OCI-LY1 (cell line): ENCODE measurements at regions not wholly inside any gene's neighbourhood (a gene's known extent, or its start where the extent isn't known, plus 50 kb on each side); places are given as distances from the start of the nearest gene placed in this dataset.

Source experiments
- H2AFZ ChIP-seq: fragments of 200-600 bp; sonication (generic), shearing (Covaris generic); 2 replicates; pipeline ENCODE4 v1.6.0; 2014; ENCODE audit warnings: antibody characterized with exemption, mild to moderate bottlenecking, low read length
- H3F3A ChIP-seq: fragments of 200-600 bp; sonication (generic), shearing (Covaris generic); 2 replicates; pipeline ENCODE4 v1.6.0; 2014; ENCODE audit warnings: mild to moderate bottlenecking, antibody characterized with exemption, low read length, moderate library complexity; ENCODE audit not compliant: insufficient read depth
- H3K27ac ChIP-seq: fragments of 200-600 bp; sonication (generic); 2 replicates; pipeline ENCODE4 v1.5.1; 2014; ENCODE audit warnings: low read length, mixed run types, mild to moderate bottlenecking, low read depth; ENCODE audit not compliant: poor library complexity, severe bottlenecking
- H3K27me3 ChIP-seq: fragments of 200-600 bp; sonication (generic); 2 replicates; pipeline ENCODE4 v1.6.0; 2014; ENCODE audit warnings: antibody characterized with exemption, mild to moderate bottlenecking, low read length, moderate library complexity; ENCODE audit not compliant: insufficient read depth
- H3K36me3 ChIP-seq: fragments of 200-600 bp; sonication (generic); 2 replicates; pipeline ENCODE4 v1.6.1; 2014; ENCODE audit warnings: mild to moderate bottlenecking, antibody characterized with exemption, low read length, moderate library complexity, mixed read lengths; ENCODE audit not compliant: insufficient read depth
- H3K4me1 ChIP-seq: fragments of 200-600 bp; sonication (generic); 2 replicates; pipeline ENCODE4 v1.5.1; 2014; ENCODE audit warnings: mild to moderate bottlenecking, low read length, moderate library complexity; ENCODE audit not compliant: insufficient read depth, severe bottlenecking
- H3K4me2 ChIP-seq: fragments of 200-600 bp; sonication (generic), shearing (Covaris generic); 2 replicates; pipeline ENCODE4 v1.6.1; 2014; ENCODE audit warnings: low read length
- H3K4me3 ChIP-seq: fragments of 200-600 bp; sonication (generic); 2 replicates; pipeline ENCODE4 v1.5.1; 2014; ENCODE audit warnings: low read length, low read depth, mild to moderate bottlenecking, mixed read lengths; ENCODE audit not compliant: poor library complexity, severe bottlenecking
- H3K79me2 ChIP-seq: fragments of 200-600 bp; shearing (Covaris generic); 2 replicates; pipeline ENCODE4 v1.6.1; 2016; ENCODE audit warnings: mixed run types, low read length, mixed read lengths; ENCODE audit not compliant: insufficient read depth
- H3K9ac ChIP-seq: fragments of 200-600 bp; sonication (generic), shearing (Covaris generic); 2 replicates; pipeline ENCODE4 v1.6.1; 2014; ENCODE audit warnings: mild to moderate bottlenecking, low read length, mixed read lengths
- H3K9me2 ChIP-seq: fragments of 200-600 bp; sonication (generic), shearing (Covaris generic); 2 replicates; pipeline ENCODE4 v1.6.1; 2014; ENCODE audit warnings: low read depth, mild to moderate bottlenecking, low read length, mixed read lengths
- H3K9me3 ChIP-seq: fragments of 200-600 bp; shearing (Covaris generic); 2 replicates; pipeline ENCODE4 v1.6.1; 2014; ENCODE audit warnings: low read length, mixed read lengths
- H4K20me1 ChIP-seq: fragments of 200-600 bp; sonication (generic), shearing (Covaris generic); 2 replicates; pipeline ENCODE4 v1.6.0; 2016; ENCODE audit warnings: mild to moderate bottlenecking, low read length; ENCODE audit not compliant: insufficient read depth
- EZH2 ChIP-seq: fragments of 200-600 bp; sonication (generic), shearing (Covaris generic); IDR thresholded peaks from 2 replicates; pipeline ENCODE4 v1.8.0; 2017; ENCODE audit warnings: borderline replicate concordance, mixed run types, mild to moderate bottlenecking, antibody characterized with exemption, low read length, moderate library complexity, mixed read lengths
- TF ChIP-seq, protein P1 (sequence below): fragments of 200-600 bp; sonication (generic), shearing (Covaris generic); IDR thresholded peaks from 2 replicates; pipeline ENCODE4 v1.5.1; 2017; ENCODE audit warnings: mild to moderate bottlenecking, antibody characterized with exemption, low read length, moderate library complexity, mixed read lengths

DNA sequence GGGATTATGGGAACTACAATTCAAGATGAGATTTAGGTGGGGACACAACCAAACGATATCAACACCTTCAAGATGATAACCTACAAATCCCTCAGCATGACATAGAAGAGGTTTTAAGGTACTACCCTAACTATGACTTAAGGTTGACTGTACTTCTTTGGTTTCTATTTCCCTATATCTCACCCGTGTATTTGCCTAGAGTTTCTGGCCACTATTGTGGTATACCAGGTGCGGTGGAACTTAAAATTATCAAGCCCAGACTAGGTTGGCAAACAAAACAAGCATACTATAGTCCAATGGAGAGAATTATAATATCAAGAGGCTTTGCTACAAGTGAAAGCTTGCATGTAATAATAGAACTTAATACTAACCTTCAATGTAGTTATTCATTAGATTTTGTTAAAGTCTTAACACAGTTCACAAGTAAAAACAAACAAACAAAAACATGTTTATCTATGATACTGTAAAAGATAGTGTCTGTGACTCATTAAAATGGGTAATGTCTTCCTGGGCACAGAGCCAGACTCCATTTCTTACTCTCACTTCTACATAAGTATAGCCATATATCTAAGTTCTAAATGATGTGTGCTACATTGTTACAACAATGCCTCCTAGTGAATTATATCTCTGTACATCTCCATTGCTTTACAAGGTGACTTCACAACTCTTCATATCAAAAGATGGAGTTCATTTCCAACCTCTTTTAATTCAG, 479.1 kb downstream of the ZBBX start:
- H3K27me3 ChIP-seq = no peaks in the 10 kb centered on the region
- no peak overlapping the region for H3K9ac ChIP-seq
- no peak for TF ChIP-seq EZH2
- TF ChIP-seq, protein P1, sequence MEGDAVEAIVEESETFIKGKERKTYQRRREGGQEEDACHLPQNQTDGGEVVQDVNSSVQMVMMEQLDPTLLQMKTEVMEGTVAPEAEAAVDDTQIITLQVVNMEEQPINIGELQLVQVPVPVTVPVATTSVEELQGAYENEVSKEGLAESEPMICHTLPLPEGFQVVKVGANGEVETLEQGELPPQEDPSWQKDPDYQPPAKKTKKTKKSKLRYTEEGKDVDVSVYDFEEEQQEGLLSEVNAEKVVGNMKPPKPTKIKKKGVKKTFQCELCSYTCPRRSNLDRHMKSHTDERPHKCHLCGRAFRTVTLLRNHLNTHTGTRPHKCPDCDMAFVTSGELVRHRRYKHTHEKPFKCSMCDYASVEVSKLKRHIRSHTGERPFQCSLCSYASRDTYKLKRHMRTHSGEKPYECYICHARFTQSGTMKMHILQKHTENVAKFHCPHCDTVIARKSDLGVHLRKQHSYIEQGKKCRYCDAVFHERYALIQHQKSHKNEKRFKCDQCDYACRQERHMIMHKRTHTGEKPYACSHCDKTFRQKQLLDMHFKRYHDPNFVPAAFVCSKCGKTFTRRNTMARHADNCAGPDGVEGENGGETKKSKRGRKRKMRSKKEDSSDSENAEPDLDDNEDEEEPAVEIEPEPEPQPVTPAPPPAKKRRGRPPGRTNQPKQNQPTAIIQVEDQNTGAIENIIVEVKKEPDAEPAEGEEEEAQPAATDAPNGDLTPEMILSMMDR = no peak
- H3K79me2 ChIP-seq = no peaks in the 10 kb centered on the region
- no peak overlapping the region for H3K27ac ChIP-seq
- H3K9me2 ChIP-seq = no peaks in the 10 kb centered on the region; the same call in 1 of the 2 replicates
- H3K36me3 ChIP-seq = no peaks in the 10 kb centered on the region
- no peaks in the 10 kb centered on the region for H4K20me1 ChIP-seq
- no peak overlapping the region for H3K4me2 ChIP-seq
- H3K9me3 ChIP-seq = no peaks in the 10 kb centered on the region
- H3K4me1 ChIP-seq = no peaks in the 10 kb centered on the region
- no peak overlapping the region for H2AFZ ChIP-seq
- no peak overlapping the region for H3K4me3 ChIP-seq
- no peaks in the 10 kb centered on the region for H3F3A ChIP-seq

DNA sequence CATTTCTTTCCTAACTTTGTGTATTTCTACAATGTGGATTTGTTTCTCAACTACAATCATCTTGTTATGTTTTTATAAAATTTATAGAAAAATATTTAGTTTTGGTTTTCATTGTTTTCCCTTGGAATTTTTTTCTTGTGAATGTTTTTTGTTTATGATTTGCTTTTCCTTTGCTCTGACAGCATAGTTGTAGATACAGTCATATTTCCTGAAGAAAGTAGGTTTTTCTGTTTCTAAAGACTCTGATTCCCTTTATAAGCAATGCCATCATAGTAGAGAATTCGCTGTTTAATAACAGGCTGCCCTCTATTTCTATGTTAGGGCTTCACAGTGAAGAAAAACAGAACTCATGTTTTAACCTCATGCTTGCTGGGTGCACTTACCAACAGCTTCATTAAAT, 482.3 kb downstream of the ZBBX start:
- no peaks in the 10 kb centered on the region for H3K9me3 ChIP-seq
- TF ChIP-seq, protein P1 = no peak
- TF ChIP-seq EZH2 = no peak
- H3K27me3 ChIP-seq = no peaks in the 10 kb centered on the region
- no peaks in the 10 kb centered on the region for H4K20me1 ChIP-seq
- H3K4me1 ChIP-seq = no peaks in the 10 kb centered on the region
- H3F3A ChIP-seq = no peaks in the 10 kb centered on the region
- no peak overlapping the region for H2AFZ ChIP-seq
- H3K9ac ChIP-seq = no peak overlapping the region
- H3K4me2 ChIP-seq = no peak overlapping the region
- H3K79me2 ChIP-seq = no peaks in the 10 kb centered on the region
- no peak overlapping the region for H3K4me3 ChIP-seq
- H3K36me3 ChIP-seq = no peaks in the 10 kb centered on the region
- peaks cover 4% of the 10 kb centered on the region for H3K9me2 ChIP-seq
- no peak overlapping the region for H3K27ac ChIP-seq

- Histone ChIP-seq H3K9me3 (no peaks in the 10 kb centered on the region), H3K79me2 (no peaks in the 10 kb centered on the region), H4K20me1 (no peaks in the 10 kb centered on the region), H3K36me3 (no peaks in the 10 kb centered on the region), H3K4me3 (no peak overlapping the region), H3K9me2 (peaks cover 6% of the 10 kb centered on the region; the same call in 1 of the 2 replicates), H3K27me3 (no peaks in the 10 kb centered on the region), H3K4me1 (no peaks in the 10 kb centered on the region), H2AFZ (no peak overlapping the region), H3F3A (no peaks in the 10 kb centered on the region), H3K27ac (no peak overlapping the region), H3K4me2 (no peak overlapping the region), H3K9ac (no peak overlapping the region)
- no peak for TF ChIP-seq EZH2
- TF ChIP-seq, protein P1 = no peak
Observed at GRCh38 chr3:166889241-166889640, 490.9 kb downstream of the ZBBX start.
